H9 (cell line): ENCODE measurements at regions not wholly inside any gene's neighbourhood (a gene's known extent, or its start where the extent isn't known, plus 50 kb on each side); places are given as distances from the start of the nearest gene placed in this dataset.

Source experiments
- DNase-seq: peaks from one replicate; pipeline ENCODE4 v3.0.0-alpha.2; 2017
- H2AFZ ChIP-seq: one replicate; pipeline ENCODE4 v1.6.1; 2013; ENCODE audit warnings: mild to moderate bottlenecking, low read length, control low read depth, moderate library complexity
- H2AK5ac ChIP-seq: 2 replicates; pipeline ENCODE4 v1.6.1; 2013; ENCODE audit warnings: low read length, control low read depth, mixed read lengths; ENCODE audit not compliant: insufficient read length
- H2BK120ac ChIP-seq: one replicate; pipeline ENCODE4 v1.6.1; 2013; ENCODE audit warnings: low read depth, mild to moderate bottlenecking, low read length, control low read depth, inconsistent platforms; ENCODE audit not compliant: poor library complexity, severe bottlenecking
- H2BK12ac ChIP-seq: 2 replicates; pipeline ENCODE4 v1.6.1; 2013; ENCODE audit warnings: low read length, control low read depth, mixed read lengths, low read depth; ENCODE audit not compliant: insufficient read length
- H2BK15ac ChIP-seq: 2 replicates; pipeline ENCODE4 v1.6.1; 2013; ENCODE audit warnings: low read depth, low read length, control low read depth
- H2BK20ac ChIP-seq: one replicate; pipeline ENCODE4 v1.6.1; 2013; ENCODE audit warnings: low read depth, mild to moderate bottlenecking, low read length, control low read depth, inconsistent platforms; ENCODE audit not compliant: poor library complexity, severe bottlenecking
- H2BK5ac ChIP-seq: 2 replicates; pipeline ENCODE4 v1.6.1; 2013; ENCODE audit warnings: low read length, control low read depth, mixed read lengths; ENCODE audit not compliant: insufficient read length
- H3K14ac ChIP-seq: 2 replicates; pipeline ENCODE4 v1.6.1; 2013; ENCODE audit warnings: low read length, control low read depth; ENCODE audit not compliant: insufficient read depth
- H3K18ac ChIP-seq: 2 replicates; pipeline ENCODE4 v1.6.1; 2013; ENCODE audit warnings: low read depth, mild to moderate bottlenecking, mixed read lengths, low read length, control low read depth; ENCODE audit not compliant: insufficient read length
- H3K23ac ChIP-seq: 2 replicates; pipeline ENCODE4 v1.6.1; 2013; ENCODE audit warnings: low read length, control low read depth, mixed read lengths, low read depth; ENCODE audit not compliant: insufficient read length
- H3K23me2 ChIP-seq: 2 replicates; pipeline ENCODE4 v1.6.1; 2013; ENCODE audit warnings: low read depth, mild to moderate bottlenecking, mixed read lengths, low read length, control low read depth; ENCODE audit not compliant: insufficient read length, poor library complexity, severe bottlenecking
- H3K27ac ChIP-seq: 2 replicates; pipeline ENCODE4 v1.5.1; 2013; ENCODE audit warnings: low read length, control low read depth, mixed read lengths, low read depth; ENCODE audit not compliant: insufficient read length
- H3K27me3 ChIP-seq: 2 replicates; pipeline ENCODE4 v1.6.1; 2013; ENCODE audit warnings: low read length, control low read depth, inconsistent platforms; ENCODE audit not compliant: insufficient read depth
- H3K4ac ChIP-seq: 2 replicates; pipeline ENCODE4 v1.6.1; 2013; ENCODE audit warnings: low read depth, mild to moderate bottlenecking, control low read depth, inconsistent platforms, low read length, moderate library complexity
- H3K4me1 ChIP-seq: 2 replicates; pipeline ENCODE4 v1.6.1; 2013; ENCODE audit warnings: low read length, control low read depth, inconsistent platforms; ENCODE audit not compliant: insufficient read depth
- H3K4me2 ChIP-seq: 2 replicates; pipeline ENCODE4 v1.6.1; 2013; ENCODE audit warnings: low read length, control low read depth, mixed read lengths; ENCODE audit not compliant: insufficient read length, insufficient read depth
- H3K56ac ChIP-seq: 2 replicates; pipeline ENCODE4 v1.6.1; 2013; ENCODE audit warnings: low read depth, mild to moderate bottlenecking, mixed read lengths, low read length, control low read depth; ENCODE audit not compliant: insufficient read length
- H3K79me1 ChIP-seq: 2 replicates; pipeline ENCODE4 v1.6.1; 2013; ENCODE audit warnings: low read depth, mild to moderate bottlenecking, moderate library complexity, low read length, control low read depth, inconsistent platforms; ENCODE audit not compliant: insufficient read depth, poor library complexity, severe bottlenecking
- H3K79me2 ChIP-seq: 2 replicates; pipeline ENCODE4 v1.6.1; 2013; ENCODE audit warnings: low read length, control low read depth, inconsistent platforms; ENCODE audit not compliant: insufficient read depth
- H3K9ac ChIP-seq: 2 replicates; pipeline ENCODE4 v1.6.1; 2013; ENCODE audit warnings: low read length, control low read depth, mixed read lengths; ENCODE audit not compliant: insufficient read length; ENCODE audit errors: extremely low read depth
- H3K9me3 ChIP-seq: one replicate; pipeline ENCODE4 v1.6.1; 2013; ENCODE audit warnings: low read depth, low read length, inconsistent platforms; ENCODE audit not compliant: control insufficient read depth
- H3T11ph ChIP-seq: one replicate; pipeline ENCODE4 v1.6.1; 2013; ENCODE audit warnings: mild to moderate bottlenecking, low read length, control low read depth, inconsistent platforms
- H4K20me1 ChIP-seq: one replicate; pipeline ENCODE4 v1.6.1; 2013; ENCODE audit not compliant: control insufficient read depth, insufficient read length, insufficient read depth
- H4K5ac ChIP-seq: 2 replicates; pipeline ENCODE4 v1.6.1; 2013; ENCODE audit warnings: low read depth, mild to moderate bottlenecking, mixed read lengths, low read length, control low read depth; ENCODE audit not compliant: insufficient read length
- H4K8ac ChIP-seq: replicated peaks from 2 replicates; pipeline ENCODE4 v1.6.1; 2013; ENCODE audit warnings: low read length, control low read depth, mixed read lengths, low read depth; ENCODE audit not compliant: insufficient read length
- H4K91ac ChIP-seq: 2 replicates; pipeline ENCODE4 v1.6.1; 2013; ENCODE audit warnings: low read depth, mild to moderate bottlenecking, moderate library complexity, mixed read lengths, low read length, control low read depth; ENCODE audit not compliant: insufficient read length
- H3K27ac Mint-ChIP-seq, 3 experiments: 2 replicates in 2 of 3; 3 replicates in 1 of 3; pipeline ENCODE4 v1.8.0; 2020 to 2021; ENCODE audit warnings: mixed read lengths in 3 of 3, mild to moderate bottlenecking in 1 of 3, moderate library complexity in 1 of 3
- H3K27me3 Mint-ChIP-seq: 2 replicates; pipeline ENCODE4 v1.8.0; 2021; ENCODE audit warnings: low read depth, mild to moderate bottlenecking, moderate library complexity, mixed read lengths
- H3K36me3 Mint-ChIP-seq, 3 experiments: 2 replicates in 2 of 3; 3 replicates in 1 of 3; pipeline ENCODE4 v1.8.0; 2020 to 2021; ENCODE audit warnings: low read depth in 3 of 3, mixed read lengths in 3 of 3; ENCODE audit not compliant: insufficient read depth in 1 of 3
- H3K4me1 Mint-ChIP-seq, 2 experiments: 2 replicates each; pipeline ENCODE4 v1.8.0; 2020; ENCODE audit warnings: mixed read lengths in 2 of 2
- H3K4me3 Mint-ChIP-seq, 2 experiments: 2 replicates in 1 of 2; 3 replicates in 1 of 2; pipeline ENCODE4 v1.8.0; 2020 to 2021; ENCODE audit warnings: mild to moderate bottlenecking in 2 of 2, mixed read lengths in 2 of 2, moderate library complexity in 1 of 2
- H3K9me3 Mint-ChIP-seq, 2 experiments: 2 replicates in 1 of 2; 3 replicates in 1 of 2; pipeline ENCODE4 v1.8.0; 2020; ENCODE audit warnings: mild to moderate bottlenecking in 2 of 2, mixed read lengths in 2 of 2, moderate library complexity in 1 of 2
- CTCF ChIP-seq: fragments of 200-600 bp; sonication (generic); conservative IDR thresholded peaks from 3 replicates; pipeline ENCODE4 v1.8.0; 2021; ENCODE audit warnings: antibody characterized with exemption, mild to moderate bottlenecking
- WGBS: extraction: QIAGEN DNeasy Blood & Tissue Kit; methylation state at CpG from one replicate; pipeline ENCODE4 v1.1.7; 2013; ENCODE audit warnings: missing lambda C conversion rate, low lambda C conversion rate, mixed read lengths; ENCODE audit not compliant: insufficient read length; ENCODE audit errors: extremely low coverage; 5-methylcytosine and 5-hydroxymethylcytosine counted together

DNA sequence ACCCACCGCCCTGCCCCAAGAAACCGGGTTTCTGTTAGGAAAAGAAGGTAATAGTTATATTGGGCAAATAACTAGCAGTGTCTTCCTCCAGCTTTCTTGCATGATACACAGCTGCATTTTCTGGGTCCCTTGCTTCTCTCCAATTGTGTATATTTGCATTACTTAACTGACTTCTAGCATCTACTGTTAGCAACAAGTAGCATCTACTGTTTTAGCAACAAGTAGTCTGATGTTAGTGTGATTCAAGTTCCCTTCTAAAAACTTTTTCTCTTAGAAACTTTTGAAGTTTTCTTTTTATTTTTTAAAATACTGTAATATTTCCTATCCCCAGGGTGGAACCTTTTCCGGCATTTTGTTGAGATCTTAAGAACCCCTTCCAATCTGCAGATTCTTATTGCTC, 221.2 kb downstream of the CLIC5 start:
- Histone ChIP-seq H2BK20ac (no peak overlapping the region), H2BK12ac (no peak overlapping the region), H3K9me3 (no peaks in the 10 kb centered on the region), H3K4me2 (no peak overlapping the region), H3K79me2 (no peaks in the 10 kb centered on the region), H3K14ac (no peak overlapping the region), H3K18ac (no peak overlapping the region), H4K5ac (no peak overlapping the region), H3K4me1 (no peaks in the 10 kb centered on the region), H2BK15ac (no peak overlapping the region), H3K23me2 (no peaks in the 10 kb centered on the region), H4K20me1 (no peaks in the 10 kb centered on the region), H3T11ph (no peak overlapping the region), H3K4ac (no peak overlapping the region), H2BK5ac (no peak overlapping the region), H3K23ac (no peak overlapping the region), H3K9ac (no peak overlapping the region), H2BK120ac (no peak overlapping the region), H3K79me1 (no peaks in the 10 kb centered on the region), H4K8ac (no peak overlapping the region), H2AFZ (no peak overlapping the region), H4K91ac (no peak overlapping the region), H2AK5ac (no peak overlapping the region), H3K27ac (no peak overlapping the region), H3K27me3 (no peaks in the 10 kb centered on the region), H3K56ac (no peak overlapping the region)
- Mint-ChIP-seq H3K27ac (no peak overlapping the region), H3K4me1 (no peaks in the 10 kb centered on the region), H3K36me3 (no peaks in the 10 kb centered on the region), H3K27me3 (no peaks in the 10 kb centered on the region; the same call in 1 of the 2 replicates), H3K9me3 (no peaks in the 10 kb centered on the region; a peak in 1 of 5 replicates), H3K4me3 (no peak overlapping the region)
- whole genome bisulfite sequencing: no CpG with 5 or more reads among the region's 3 CpGs
- DNase-seq: no peak
- no peak for TF ChIP-seq CTCF
